ENCODE measurements at regions not wholly inside any gene's neighbourhood (a gene's known extent, or its start where the extent isn't known, plus 50 kb on each side); places are given as distances from the start of the nearest gene placed in this dataset.

- no peak overlapping the region for H3K27ac ChIP-seq
Observed at GRCh38 chr9:78682216-78682615, 385.3 kb downstream of the PSAT1 start.

GRCh38 chr9:78685471-78685870 lies 388.5 kb downstream of the PSAT1 start:
- no peak overlapping the region for H3K27ac ChIP-seq

More at GRCh38 chr9:78682216-78682615, 385.3 kb downstream of the PSAT1 start:
- TF ChIP-seq, protein P1, sequence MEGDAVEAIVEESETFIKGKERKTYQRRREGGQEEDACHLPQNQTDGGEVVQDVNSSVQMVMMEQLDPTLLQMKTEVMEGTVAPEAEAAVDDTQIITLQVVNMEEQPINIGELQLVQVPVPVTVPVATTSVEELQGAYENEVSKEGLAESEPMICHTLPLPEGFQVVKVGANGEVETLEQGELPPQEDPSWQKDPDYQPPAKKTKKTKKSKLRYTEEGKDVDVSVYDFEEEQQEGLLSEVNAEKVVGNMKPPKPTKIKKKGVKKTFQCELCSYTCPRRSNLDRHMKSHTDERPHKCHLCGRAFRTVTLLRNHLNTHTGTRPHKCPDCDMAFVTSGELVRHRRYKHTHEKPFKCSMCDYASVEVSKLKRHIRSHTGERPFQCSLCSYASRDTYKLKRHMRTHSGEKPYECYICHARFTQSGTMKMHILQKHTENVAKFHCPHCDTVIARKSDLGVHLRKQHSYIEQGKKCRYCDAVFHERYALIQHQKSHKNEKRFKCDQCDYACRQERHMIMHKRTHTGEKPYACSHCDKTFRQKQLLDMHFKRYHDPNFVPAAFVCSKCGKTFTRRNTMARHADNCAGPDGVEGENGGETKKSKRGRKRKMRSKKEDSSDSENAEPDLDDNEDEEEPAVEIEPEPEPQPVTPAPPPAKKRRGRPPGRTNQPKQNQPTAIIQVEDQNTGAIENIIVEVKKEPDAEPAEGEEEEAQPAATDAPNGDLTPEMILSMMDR (IDR thresholded peaks at IDR 0.05) = no peak
- TF ChIP-seq ZFX (IDR thresholded peaks at IDR 0.05; ENCODE audit: borderline replicate concordance) = no peak

GRCh38 chr9:78688796-78689195 lies 391.9 kb downstream of the PSAT1 start:
- H3K27ac ChIP-seq = no peak overlapping the region
- TF ChIP-seq, protein P1 (IDR thresholded peaks at IDR 0.05) = no peak
- no peak for TF ChIP-seq ZFX (IDR thresholded peaks at IDR 0.05; ENCODE audit: borderline replicate concordance)

More at GRCh38 chr9:78685471-78685870, 388.5 kb downstream of the PSAT1 start:
- TF ChIP-seq, protein P1 (IDR thresholded peaks at IDR 0.05) = no peak
- TF ChIP-seq ZFX (IDR thresholded peaks at IDR 0.05; ENCODE audit: borderline replicate concordance) = no peak

DNA sequence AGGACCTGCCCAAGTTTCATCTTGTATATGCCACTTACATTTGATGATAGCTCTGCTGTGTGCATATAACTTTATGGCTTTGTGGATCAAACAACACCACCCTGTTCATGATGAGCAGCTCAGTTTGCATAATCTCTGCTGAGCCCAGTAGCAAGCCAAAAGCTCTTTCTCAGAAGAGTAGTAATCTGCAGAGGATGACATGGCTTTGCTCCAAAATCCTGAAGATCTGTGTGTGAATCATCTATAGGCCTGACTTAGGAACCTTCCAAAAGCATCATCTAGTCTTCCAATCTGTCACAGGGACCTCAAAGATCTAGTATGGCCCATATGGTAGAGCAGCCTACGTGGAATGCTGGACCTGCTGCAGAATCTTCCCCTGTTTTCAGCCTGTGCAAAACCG lies 394.6 kb downstream of the PSAT1 start:
- no peak overlapping the region for H3K27ac ChIP-seq
- TF ChIP-seq, protein P1 (IDR thresholded peaks at IDR 0.05) = no peak
- no peak for TF ChIP-seq ZFX (IDR thresholded peaks at IDR 0.05; ENCODE audit: borderline replicate concordance)

- TF ChIP-seq, protein P1 (IDR thresholded peaks at IDR 0.05) = no peak
- TF ChIP-seq ZFX (IDR thresholded peaks at IDR 0.05; ENCODE audit: borderline replicate concordance) = no peak
- no peak overlapping the region for H3K27ac ChIP-seq
Observed at GRCh38 chr9:78692871-78693270, 395.9 kb downstream of the PSAT1 start.

DNA sequence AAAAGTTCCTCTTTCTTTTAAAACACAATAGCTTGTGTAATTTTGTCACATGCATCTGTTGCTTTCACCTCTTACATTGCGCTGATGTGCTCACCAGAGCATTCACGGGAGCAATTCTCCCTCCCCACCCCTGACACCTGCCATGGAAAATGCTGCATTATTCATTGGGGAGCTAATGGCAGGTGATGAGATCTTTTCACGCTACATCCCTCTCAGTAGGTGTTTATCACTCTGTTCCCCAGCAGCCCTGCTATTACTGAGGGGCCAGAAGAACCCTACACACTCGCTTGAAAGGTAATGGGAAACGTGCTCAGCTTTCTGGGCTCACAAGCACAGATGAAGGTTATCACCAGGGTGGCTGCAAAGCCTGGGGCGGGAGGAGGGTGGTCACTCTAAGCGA lies 398.0 kb downstream of the PSAT1 start:
- no peak overlapping the region for H3K27ac ChIP-seq
- TF ChIP-seq, protein P1 (IDR thresholded peaks at IDR 0.05) = no peak
- TF ChIP-seq ZFX (IDR thresholded peaks at IDR 0.05; ENCODE audit: borderline replicate concordance) = no peak

- no peak overlapping the region for H3K27ac ChIP-seq
- no peak for TF ChIP-seq ZFX (IDR thresholded peaks at IDR 0.05; ENCODE audit: borderline replicate concordance)
- TF ChIP-seq, protein P1 (IDR thresholded peaks at IDR 0.05) = no peak
Observed at GRCh38 chr9:78695519-78695918, 398.6 kb downstream of the PSAT1 start.

Measured in 22Rv1 (cell line).